K562 (cell line): ENCODE measurements at regions not wholly inside any gene's neighbourhood (a gene's known extent, or its start where the extent isn't known, plus 50 kb on each side); places are given as distances from the start of the nearest gene placed in this dataset.

Experiments used
- ATAC-seq: fragments of 200-7000 bp; cut with Tn5 transposase; 3 replicates; pipeline ENCODE4 v1.9.1; 2020; ENCODE audit warnings: moderate library complexity
- BruUV-seq: library from RNA; stranded (reverse); fragments of 400-500 nt; replicated peaks from 2 replicates; lab custom pipeline; 2021; lab: Mats Ljungman, UMichigan
- CTCF ChIA-PET: fragments of 300-600 bp; formaldehyde crosslinking; extraction: SDS; loops from one replicate; lab custom pipeline; 2021; ENCODE audit warnings: low intra/inter-chr PET ratio; lab: Yijun Ruan, JAX
- POLR2A ChIA-PET: fragments of 300-600, 350-650 bp; sonication (Branson Sonifier 250); formaldehyde crosslinking; extraction: SDS; loops from one replicate; lab custom pipeline; 2021; ENCODE audit warnings: antibody characterized with exemption, inconsistent platforms; lab: Yijun Ruan, JAX
- DNase-seq, 4 experiments: peaks; one replicate each; pipeline versions ENCODE4 v3.0.0 to v3.0.0-alpha.2; 2011 to 2018; ENCODE audit warnings: low spot score in 3 of 4, mixed read lengths in 3 of 4; ENCODE audit errors: extremely low read depth in 1 of 4
- FAIRE-seq: peaks from 2 replicates; lab custom pipeline; 2011; peaks lifted over from hg19 to GRCh38; lab: Jason Lieb, UNC
- H2AFZ ChIP-seq: 2 replicates; pipeline ENCODE4 v1.6.0; 2011; ENCODE audit warnings: low read depth, low read length, control low read depth, inconsistent platforms
- H3K27ac ChIP-seq: fragments of 200-600 bp; 3 replicates; pipeline ENCODE4 v1.8.0; 2011; ENCODE audit warnings: low read depth, mild to moderate bottlenecking, control low read depth, inconsistent platforms, low read length, moderate library complexity, mixed read lengths; ENCODE audit errors: extremely low read depth
- H3K27me3 ChIP-seq, 2 experiments: fragments of 300-600 bp in 1 of 2; 2 replicates in 1 of 2; 3 replicates in 1 of 2; pipeline versions ENCODE4 v1.6.0 to v1.8.0; 2011; ENCODE audit warnings: inconsistent platforms in 2 of 2, low read length in 2 of 2, mild to moderate bottlenecking in 1 of 2, mixed read lengths in 1 of 2, moderate library complexity in 1 of 2; ENCODE audit not compliant: control insufficient read depth in 2 of 2, insufficient read depth in 2 of 2
- H3K36me3 ChIP-seq: fragments of 300-600 bp; 3 replicates; pipeline ENCODE4 v1.8.0; 2011; ENCODE audit warnings: mild to moderate bottlenecking, low read length, inconsistent platforms; ENCODE audit not compliant: control insufficient read depth, insufficient read depth
- H3K4me1 ChIP-seq, 2 experiments: fragments of 200-600 bp in 1 of 2; replicated peaks in 1 of 2; 2 replicates in 1 of 2; 3 replicates in 1 of 2; pipeline versions ENCODE4 v1.5.1 to v1.8.0; 2011; ENCODE audit warnings: inconsistent platforms in 2 of 2, low read length in 2 of 2, mild to moderate bottlenecking in 1 of 2, mixed read lengths in 1 of 2, moderate library complexity in 1 of 2; ENCODE audit not compliant: control insufficient read depth in 2 of 2, insufficient read depth in 2 of 2
- H3K4me2 ChIP-seq: 2 replicates; pipeline ENCODE4 v1.6.1; 2011; ENCODE audit warnings: low read length, control low read depth, inconsistent platforms, mixed read lengths; ENCODE audit not compliant: insufficient read depth
- H3K4me3 ChIP-seq: fragments of 200-600 bp; sonication (generic), shearing (Covaris generic); 2 replicates; pipeline ENCODE4 v1.5.1; 2016; ENCODE audit warnings: control low read depth, inconsistent platforms
- H3K79me2 ChIP-seq: fragments of 200-600 bp; 3 replicates; pipeline ENCODE4 v1.8.0; 2011; ENCODE audit warnings: low read length, inconsistent platforms; ENCODE audit not compliant: control insufficient read depth, insufficient read depth
- H3K9ac ChIP-seq, 2 experiments: 2 replicates each; pipeline versions ENCODE4 v1.6.0 to v1.6.1; 2011; ENCODE audit warnings: low read depth in 2 of 2, low read length in 2 of 2, control low read depth in 1 of 2, inconsistent platforms in 1 of 2, mild to moderate bottlenecking in 1 of 2, mixed read lengths in 1 of 2; ENCODE audit not compliant: insufficient read depth in 1 of 2
- H3K9me1 ChIP-seq: one replicate; pipeline ENCODE4 v1.6.0; 2011; ENCODE audit warnings: inconsistent platforms, mild to moderate bottlenecking, low read length, moderate library complexity; ENCODE audit not compliant: control insufficient read depth, insufficient read depth
- H3K9me3 ChIP-seq: replicated peaks from 2 replicates; pipeline ENCODE4 v1.5.1; 2011; ENCODE audit warnings: low read depth, low read length, inconsistent platforms; ENCODE audit not compliant: control insufficient read depth, insufficient read depth
- H4K20me1 ChIP-seq: replicated peaks from 2 replicates; pipeline ENCODE4 v1.6.1; 2011; ENCODE audit warnings: low read length, inconsistent platforms, mixed read lengths; ENCODE audit not compliant: control insufficient read depth, insufficient read depth
- ELF4 ChIP-seq: fragments of 450-650 bp; formaldehyde crosslinking; IDR thresholded peaks from 2 replicates; pipeline ENCODE4 v1.4.0; 2022; ENCODE audit warnings: missing genetic modification characterization
- JUND ChIP-seq, 2 experiments: IDR thresholded peaks; 2 replicates in 1 of 2; 3 replicates in 1 of 2; pipeline ENCODE4 v1.6.1; 2011; ENCODE audit warnings: borderline replicate concordance in 2 of 2, low read depth in 2 of 2, low read length in 2 of 2, improper control_type of control experiment in 1 of 2, missing biosample characterization in 1 of 2, missing genetic modification characterization in 1 of 2, missing genetic modification reagents in 1 of 2
- ZC3H4 ChIP-seq: sonication (generic); formaldehyde crosslinking; IDR thresholded peaks from 2 replicates; pipeline ENCODE4 v1.9.0; 2021; ENCODE audit warnings: missing genetic modification reagents, borderline replicate concordance
- WGBS: fragments of 100-300 bp; shearing (Covaris generic); methylation state at CpG from one replicate; pipeline ENCODE4 v1.1.6; 2016; ENCODE audit warnings: low coverage, mixed read lengths; ENCODE audit not compliant: insufficient coverage; ENCODE audit errors: missing lambda C conversion rate; 5-methylcytosine and 5-hydroxymethylcytosine counted together
- in situ Hi-C: fragments of 300-500 bp; cut with MboI; formaldehyde crosslinking; loops from 4 replicates; pipeline ENCODE4 v1.15.0; 2018; ENCODE audit warnings: inconsistent platforms, mixed read lengths
- intact Hi-C: fragments of 100-400 bp; cut with micrococcal nuclease; formaldehyde crosslinking; loops from 2 replicates; pipeline ENCODE4 v1.14.2; 2022

DNA sequence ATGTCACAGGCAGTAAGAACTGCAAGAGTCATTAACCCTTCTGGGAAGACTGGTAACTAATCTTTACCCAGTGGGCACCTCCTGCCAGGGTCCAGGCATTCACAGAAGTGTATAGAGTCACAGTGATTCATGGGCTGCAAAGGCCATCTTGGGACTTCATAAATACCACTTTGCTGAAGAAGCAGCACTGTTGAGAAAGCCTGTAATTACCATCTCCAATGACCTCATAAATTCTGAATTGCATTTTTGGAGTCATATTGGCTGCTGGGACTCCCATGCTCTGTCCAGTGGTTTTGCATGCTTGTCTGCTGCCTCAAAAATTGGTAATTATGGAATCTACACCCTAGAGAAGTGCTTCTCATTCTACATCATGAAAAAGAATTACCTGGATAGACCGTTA, 837.2 kb downstream of the NTRK3 start:
- FAIRE-seq = no peak
- no peaks in the 10 kb centered on the region for H3K4me1 ChIP-seq
- 23% methylated on average over 1 of the region's 1 CpG for whole genome bisulfite sequencing

DNA sequence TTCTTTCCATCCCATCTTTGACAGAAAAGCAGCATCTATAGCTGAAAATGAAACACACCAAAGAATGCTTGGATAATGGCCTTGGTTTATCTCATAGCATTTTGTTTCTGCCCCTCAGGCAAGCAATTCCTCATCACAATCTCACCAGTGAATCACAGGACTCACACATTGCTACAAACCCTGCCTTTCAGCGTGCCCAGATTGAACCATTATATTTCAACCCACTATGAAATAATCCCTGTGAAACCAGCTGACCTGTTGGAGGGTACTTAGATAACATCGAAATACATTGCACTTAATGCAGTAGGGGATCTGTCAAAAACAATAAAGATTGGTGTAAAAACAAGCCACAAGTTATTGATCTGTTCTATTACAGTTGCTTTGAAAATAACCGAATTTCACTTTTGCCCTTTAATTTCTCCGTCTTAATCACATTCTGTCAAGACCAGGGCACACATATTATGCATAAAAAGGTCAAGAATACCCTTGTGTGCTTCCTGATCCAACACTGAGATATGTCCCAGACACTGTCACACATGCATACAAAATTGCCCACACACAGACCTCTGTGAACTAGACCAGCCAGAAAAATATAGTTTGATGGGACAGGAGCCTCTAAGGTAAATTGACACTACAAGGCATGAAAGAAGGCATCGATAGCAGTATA, 839.8 kb downstream of the NTRK3 start:
- Histone ChIP-seq H3K27me3 (no peaks in the 10 kb centered on the region), H3K36me3 (peaks cover 5% of the 10 kb centered on the region; the same call in 1 of the 3 replicates), H4K20me1 (no peaks in the 10 kb centered on the region), H3K4me3 (no peak overlapping the region), H3K4me1 (no peaks in the 10 kb centered on the region), H3K27ac (no peak overlapping the region), H3K79me2 (no peaks in the 10 kb centered on the region), H3K9me3 (no peaks in the 10 kb centered on the region), H3K9ac (no peak overlapping the region), H2AFZ (no peak overlapping the region), H3K4me2 (no peak overlapping the region), H3K9me1 (no peaks in the 10 kb centered on the region)
- intact Hi-C loops (no loop called here), in situ Hi-C loops (no loop called here)
- ChIA-PET POLR2A (no interaction called here), CTCF (no interaction called here)
- WGBS = 31% methylated on average over 5 of the region's 5 CpGs
- BruUV-seq = no TSS peak
- no peak for DNase-seq
- TF ChIP-seq ZC3H4 (CRISPR knock-in tag) = no peak
- no peak for FAIRE-seq
- ATAC-seq = no peak

More for the DNA sequence above, 837.2 kb downstream of the NTRK3 start:
- no TSS peak for BruUV-seq
- Histone ChIP-seq H4K20me1 (no peaks in the 10 kb centered on the region), H3K27ac (no peak overlapping the region), H3K79me2 (no peaks in the 10 kb centered on the region), H3K9ac (no peak overlapping the region), H3K36me3 (peaks cover 5% of the 10 kb centered on the region; the same call in 1 of the 3 replicates), H3K4me3 (no peak overlapping the region), H2AFZ (no peak overlapping the region), H3K9me1 (no peaks in the 10 kb centered on the region), H3K4me2 (no peak overlapping the region), H3K9me3 (no peaks in the 10 kb centered on the region), H3K27me3 (no peaks in the 10 kb centered on the region)
- CTCF ChIA-PET = no interaction called here
- no peak for TF ChIP-seq ELF4
- TF ChIP-seq JUND (IDR thresholded peaks at IDR 0.05; ENCODE audit: borderline replicate concordance, low read depth, low read length) = no peak
- TF ChIP-seq JUND (tag; IDR thresholded peaks at IDR 0.05; ENCODE audit: borderline replicate concordance, low read depth, low read length) = no peak
- ATAC-seq (no peak), DNase-seq (no peak)
- in situ Hi-C loops (no loop called here), intact Hi-C loops (no loop called here)
- POLR2A ChIA-PET = no interaction called here
